ENCODE measurements at regions not wholly inside any gene's neighbourhood (a gene's known extent, or its start where the extent isn't known, plus 50 kb on each side); places are given as distances from the start of the nearest gene placed in this dataset.

DNA sequence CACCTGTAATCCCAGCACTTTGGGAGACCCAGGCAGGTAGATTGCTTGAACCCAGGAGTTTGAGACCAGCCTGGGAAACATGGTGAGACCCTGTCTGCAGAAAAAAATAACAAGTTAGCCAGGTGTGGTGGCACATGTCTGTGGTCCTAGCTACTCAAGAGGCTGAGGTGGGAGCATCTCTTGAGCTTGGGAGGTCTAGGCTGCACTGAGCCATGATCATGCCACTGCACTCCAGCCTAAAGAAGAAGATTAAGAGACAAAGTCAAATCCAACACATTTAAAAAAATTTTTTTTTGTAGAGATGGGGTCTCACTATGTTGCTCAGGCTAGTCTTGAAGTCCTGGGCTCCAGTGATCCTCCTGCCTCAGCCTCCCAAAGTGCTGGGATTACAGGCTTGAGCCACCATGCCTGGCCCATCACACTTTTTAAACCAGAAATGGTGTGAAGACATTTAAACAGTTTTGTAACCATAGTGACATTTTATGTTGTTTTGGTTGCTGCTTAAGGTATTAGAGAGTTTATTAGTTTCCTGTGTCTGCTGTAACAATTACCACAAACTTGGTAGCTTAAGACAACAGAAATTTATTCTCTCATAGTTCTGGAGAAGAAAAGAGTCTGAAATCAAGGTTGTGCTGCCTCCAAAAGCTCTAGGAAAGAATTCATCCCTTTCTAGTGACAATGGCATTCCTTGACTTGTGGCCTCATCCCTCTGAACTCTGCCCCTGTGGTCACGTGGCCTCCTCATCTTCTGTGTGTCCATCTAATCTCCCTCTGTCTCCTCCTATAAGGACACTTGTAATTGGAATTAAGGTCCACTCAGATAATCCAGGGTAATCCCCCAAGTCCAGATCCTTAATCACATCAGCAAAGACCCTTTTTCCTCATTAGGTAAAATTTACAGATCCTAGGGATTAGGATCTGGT lies 104.6 kb upstream of the TNFAIP3 start:
- no peak for TF ChIP-seq POLR2A (IDR thresholded peaks at IDR 0.05)
- TF ChIP-seq CTCF (IDR thresholded peaks at IDR 0.05), result no peak

Data from lower leg skin (tissue), 3 donors.